Transverse colon (tissue), 4 donors: ENCODE measurements at regions not wholly inside any gene's neighbourhood (a gene's known extent, or its start where the extent isn't known, plus 50 kb on each side); places are given as distances from the start of the nearest gene placed in this dataset.
"Not testable (repeated sequence)": the region's sequence is repeated elsewhere in the genome, so short reads cannot be mapped to it uniquely, and the experiment has no call there.

Source experiments
- DNase-seq: peaks from one replicate; pipeline ENCODE4 v3.0.0-alpha.2; 2019
- H3K27ac ChIP-seq, 4 donors: fragments of 200-600 bp; sonication (generic); 2 replicates each; pipeline ENCODE4 v1.5.1; 2016 to 2018; ENCODE audit warnings: inconsistent platforms in 4 of 4
- H3K27me3 ChIP-seq: fragments of 200-600 bp; sonication (generic); 2 replicates; pipeline ENCODE4 v1.5.1; 2017; ENCODE audit warnings: inconsistent platforms
- H3K36me3 ChIP-seq, 4 donors: fragments of 200-600 bp; sonication (generic); 2 replicates each; pipeline ENCODE4 v1.5.1; 2017 to 2019; ENCODE audit warnings: inconsistent platforms in 4 of 4
- H3K4me1 ChIP-seq, 4 donors: fragments of 200-600 bp; sonication (generic); 2 replicates each; pipeline ENCODE4 v1.5.1; 2017 to 2020; ENCODE audit warnings: inconsistent platforms in 4 of 4
- H3K4me3 ChIP-seq, 4 donors: fragments of 200-600 bp; sonication (generic); 1 replicate in 1 of 4; 2 replicates in 3 of 4; pipeline versions ENCODE4 v1.5.1 to v1.6.1; 2017 to 2019; ENCODE audit warnings: inconsistent platforms in 4 of 4
- H3K9me3 ChIP-seq, 2 donors: fragments of 200-600 bp; sonication (generic); 2 replicates each; pipeline ENCODE4 v1.5.1; 2017 to 2019; ENCODE audit warnings: inconsistent platforms in 2 of 2
- EP300 ChIP-seq: sonication (generic); formaldehyde crosslinking; IDR thresholded peaks from one replicate; pipeline ENCODE4 v1.6.1; 2017; ENCODE audit warnings: antibody characterized with exemption, low read depth
- POLR2A ChIP-seq: fragments of 450-650 bp; IDR thresholded peaks from one replicate; pipeline ENCODE4 v1.6.1; 2016; ENCODE audit warnings: antibody characterized with exemption, mild to moderate bottlenecking, moderate library complexity
- POLR2AphosphoS5 ChIP-seq, 3 donors: sonication (generic); formaldehyde crosslinking; IDR thresholded peaks; one replicate each; pipeline ENCODE4 v1.6.1; 2016; ENCODE audit warnings: antibody characterized with exemption in 3 of 3
- WGBS, 2 donors: methylation state at CpG; one replicate each; pipeline ENCODE4 v1.1.5; 2018; ENCODE audit warnings: low coverage in 1 of 2; 5-methylcytosine and 5-hydroxymethylcytosine counted together
- in situ Hi-C, 4 donors: fragments of 200-750 bp; cut with MboI; loops; one replicate each; pipeline versions ENCODE4 v1.15.0 to v1.15.1; 2017; ENCODE audit warnings: low sequenced_read_pairs in 3 of 4, low pct_ligation_motif_present in 1 of 4, low pct_unique_long_range_greater_than_20kb in 1 of 4
- intact Hi-C: fragments of 100-400 bp; cut with DNase I; formaldehyde crosslinking; loops from one replicate; pipeline ENCODE4 v1.15.1; 2023; ENCODE audit warnings: low total_unique reads
- TF ChIP-seq, protein P1 (sequence below), 5 experiments: fragments of 200-600 bp in 3 of 5; fragments of 450-650 bp in 2 of 5; sonication (generic) in 3 of 5; IDR thresholded peaks; 1 replicate in 2 of 5; 2 replicates in 3 of 5; pipeline ENCODE4 v1.5.1; 2016 to 2017; ENCODE audit warnings: antibody characterized with exemption in 5 of 5, inconsistent platforms in 3 of 5, mild to moderate bottlenecking in 2 of 5, moderate library complexity in 1 of 5

DNA sequence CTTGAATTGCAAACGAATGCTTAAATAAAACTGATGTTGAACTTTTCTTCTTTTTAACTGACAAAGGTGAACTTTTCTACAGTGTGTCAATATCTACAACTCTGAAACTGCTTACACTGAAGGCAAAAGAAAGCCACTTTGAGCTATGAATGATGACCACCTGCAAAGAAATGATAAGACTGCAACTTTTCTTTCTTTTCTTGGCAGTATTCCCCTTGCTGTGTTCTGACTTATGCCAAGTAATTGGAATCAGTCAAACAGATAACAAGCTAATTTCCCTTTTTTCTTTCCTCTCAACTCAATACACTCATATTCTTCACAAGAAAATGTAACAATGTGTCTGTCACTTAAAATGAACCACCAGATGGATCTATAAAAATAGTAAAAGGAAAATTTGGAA, 588.1 kb upstream of the BRINP3 start:
- 33 to 40% methylated on average over 1 of the region's 1 CpG for WGBS, 2 donors
- Histone ChIP-seq H3K9me3 (no peaks in the 10 kb centered on the region), H3K27me3 (no peaks in the 10 kb centered on the region), H3K27ac (no peak overlapping the region), H3K36me3 (no peaks in the 10 kb centered on the region), H3K4me3 (no peak overlapping the region), H3K4me1 (no peaks in the 10 kb centered on the region)
- intact Hi-C loops = no loop called here
- no peak for TF ChIP-seq POLR2A
- no peak for TF ChIP-seq EP300
- no peak for TF ChIP-seq POLR2AphosphoS5 (IDR thresholded peaks at IDR 0.05)
- TF ChIP-seq, protein P1, sequence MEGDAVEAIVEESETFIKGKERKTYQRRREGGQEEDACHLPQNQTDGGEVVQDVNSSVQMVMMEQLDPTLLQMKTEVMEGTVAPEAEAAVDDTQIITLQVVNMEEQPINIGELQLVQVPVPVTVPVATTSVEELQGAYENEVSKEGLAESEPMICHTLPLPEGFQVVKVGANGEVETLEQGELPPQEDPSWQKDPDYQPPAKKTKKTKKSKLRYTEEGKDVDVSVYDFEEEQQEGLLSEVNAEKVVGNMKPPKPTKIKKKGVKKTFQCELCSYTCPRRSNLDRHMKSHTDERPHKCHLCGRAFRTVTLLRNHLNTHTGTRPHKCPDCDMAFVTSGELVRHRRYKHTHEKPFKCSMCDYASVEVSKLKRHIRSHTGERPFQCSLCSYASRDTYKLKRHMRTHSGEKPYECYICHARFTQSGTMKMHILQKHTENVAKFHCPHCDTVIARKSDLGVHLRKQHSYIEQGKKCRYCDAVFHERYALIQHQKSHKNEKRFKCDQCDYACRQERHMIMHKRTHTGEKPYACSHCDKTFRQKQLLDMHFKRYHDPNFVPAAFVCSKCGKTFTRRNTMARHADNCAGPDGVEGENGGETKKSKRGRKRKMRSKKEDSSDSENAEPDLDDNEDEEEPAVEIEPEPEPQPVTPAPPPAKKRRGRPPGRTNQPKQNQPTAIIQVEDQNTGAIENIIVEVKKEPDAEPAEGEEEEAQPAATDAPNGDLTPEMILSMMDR (IDR thresholded peaks at IDR 0.05) = no peak
- in situ Hi-C loops = no loop called here
- no peak for DNase-seq

DNA sequence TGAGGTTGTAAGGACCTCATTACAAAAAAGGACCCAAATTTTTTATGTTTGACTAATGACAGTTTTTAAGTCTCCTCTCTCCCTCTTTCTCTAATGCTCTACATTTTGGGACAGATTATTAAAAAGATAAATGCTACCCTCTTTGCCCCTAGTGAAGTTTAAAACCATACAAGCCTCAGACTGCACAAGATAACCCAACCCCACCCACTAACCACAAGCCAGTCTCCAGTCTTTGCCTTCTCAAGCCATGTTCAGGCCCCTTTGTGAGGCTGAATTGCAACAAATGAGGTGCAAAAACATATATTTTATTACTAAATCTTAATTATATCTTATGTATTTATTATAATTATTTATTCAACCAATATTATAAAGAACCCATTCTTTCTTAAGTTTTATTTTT, 597.2 kb upstream of the BRINP3 start:
- no peaks in the 10 kb centered on the region for H3K36me3 ChIP-seq
- H3K4me1 ChIP-seq = no peaks in the 10 kb centered on the region
- no peak for TF ChIP-seq EP300
- TF ChIP-seq, protein P1 (IDR thresholded peaks at IDR 0.05) = no peak
- intact Hi-C loops = no loop called here
- in situ Hi-C loops = no loop called here
- DNase-seq = no peak
- no peak overlapping the region for H3K4me3 ChIP-seq
- no peaks in the 10 kb centered on the region for H3K9me3 ChIP-seq
- no peaks in the 10 kb centered on the region for H3K27me3 ChIP-seq
- no peak overlapping the region for H3K27ac ChIP-seq

DNA sequence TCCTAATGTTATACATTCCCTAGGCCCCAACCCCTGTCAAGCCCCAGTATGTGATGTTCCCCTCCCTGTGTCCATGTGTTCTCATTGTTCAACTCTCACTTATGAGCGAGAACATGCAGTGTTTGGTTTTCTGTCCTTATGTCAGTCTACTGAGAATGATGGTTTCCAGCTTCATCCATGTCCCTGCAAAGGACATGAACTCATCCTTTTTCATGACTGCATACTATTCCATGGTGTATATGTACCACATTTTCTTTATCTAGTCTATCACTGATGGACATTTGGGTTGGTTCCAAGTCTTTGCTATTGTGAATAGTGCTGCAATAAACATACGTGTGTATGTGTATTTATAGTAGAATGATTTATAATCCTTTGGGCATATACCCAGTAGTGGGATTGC, 605.4 kb upstream of the BRINP3 start:
- DNase-seq, H3K27me3 ChIP-seq, intact Hi-C loops, H3K4me1 ChIP-seq, H3K27ac ChIP-seq, H3K4me3 ChIP-seq, H3K36me3 ChIP-seq, in situ Hi-C loops, H3K9me3 ChIP-seq: not testable (repeated sequence)
- 69 to 70% methylated on average over 2 of the region's 2 CpGs for WGBS, 2 donors

DNA sequence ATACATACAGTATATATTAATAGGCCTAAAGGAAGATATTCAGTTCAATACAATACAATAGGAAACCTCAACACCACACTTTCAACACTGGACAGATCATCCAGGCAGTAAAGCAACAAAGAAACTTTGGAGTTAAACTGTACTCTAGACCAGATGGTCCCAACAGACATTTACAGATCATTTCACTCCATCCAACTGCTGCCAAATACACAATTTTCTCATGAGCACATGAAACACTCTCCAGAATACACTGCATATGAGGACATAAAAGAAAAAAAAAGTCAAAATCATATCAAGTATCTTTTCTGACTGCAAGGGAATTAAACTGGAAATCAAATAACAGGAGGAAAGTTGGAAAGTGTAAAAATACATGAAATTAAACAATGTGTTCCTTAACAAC, 607.5 kb upstream of the BRINP3 start:
- intact Hi-C loops (no loop called here), in situ Hi-C loops (no loop called here)
- TF ChIP-seq POLR2AphosphoS5 (IDR thresholded peaks at IDR 0.05) (no peak), EP300 (no peak), POLR2A (no peak)
- TF ChIP-seq, protein P1 (IDR thresholded peaks at IDR 0.05) = no peak
- H3K4me1 ChIP-seq = no peaks in the 10 kb centered on the region
- DNase-seq = no peak
- no peaks in the 10 kb centered on the region for H3K36me3 ChIP-seq
- H3K4me3 ChIP-seq = no peak overlapping the region
- no peaks in the 10 kb centered on the region for H3K27me3 ChIP-seq
- H3K27ac ChIP-seq = no peak overlapping the region
- H3K9me3 ChIP-seq = peaks cover 0 to 7% of the 10 kb centered on the region in 2 donors

DNA sequence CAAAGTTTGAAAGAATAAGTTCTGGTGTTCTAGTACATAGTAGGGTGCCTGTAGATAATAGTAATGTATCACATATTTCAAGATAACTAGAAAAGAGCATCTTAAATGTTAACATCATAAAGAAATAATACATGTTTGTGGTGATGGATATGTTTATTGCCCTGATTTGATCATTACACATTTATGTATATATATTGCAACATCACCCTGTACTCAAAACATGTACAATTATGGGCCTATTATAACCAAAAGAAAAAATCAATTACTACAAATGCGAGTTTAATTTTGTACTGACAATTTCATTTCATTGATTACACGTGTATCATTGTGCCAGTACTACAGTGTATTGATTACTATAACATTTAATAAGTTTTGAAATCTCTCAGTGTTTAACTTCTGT, 609.2 kb upstream of the BRINP3 start:
- intact Hi-C loops = no loop called here
- no peaks in the 10 kb centered on the region for H3K36me3 ChIP-seq
- no peaks in the 10 kb centered on the region for H3K27me3 ChIP-seq
- no peak overlapping the region for H3K4me3 ChIP-seq
- DNase-seq = no peak
- TF ChIP-seq EP300 (no peak), POLR2AphosphoS5 (IDR thresholded peaks at IDR 0.05) (no peak), POLR2A (no peak)
- TF ChIP-seq, protein P1 (IDR thresholded peaks at IDR 0.05) = no peak
- peaks cover 0 to 7% of the 10 kb centered on the region in 2 donors for H3K9me3 ChIP-seq
- WGBS, 2 donors = 48 to 53% methylated on average over 2 of the region's 2 CpGs
- in situ Hi-C loops = no loop called here
- H3K4me1 ChIP-seq = no peaks in the 10 kb centered on the region
- no peak overlapping the region for H3K27ac ChIP-seq
